ENCODE measurements at regions not wholly inside any gene's neighbourhood (a gene's known extent, or its start where the extent isn't known, plus 50 kb on each side); places are given as distances from the start of the nearest gene placed in this dataset.

GRCh38 chr6:83767033-83767432, 58.1 kb upstream of the SNAP91 start:
- WGBS, 4 donors, result 39 to 52% (median 42%) methylated on average over 4 of the region's 4 CpGs
- H3K36me3 ChIP-seq (replicated peaks in 1 of 2), result no peaks in the 10 kb centered on the region
- DNase-seq, result no peak
- H3K27ac ChIP-seq, result no peak overlapping the region
- no peaks in the 10 kb centered on the region for H3K4me1 ChIP-seq (replicated peaks in 1 of 2)
- intact Hi-C loops (cut with DNase I), result no loop called here
- H3K9me3 ChIP-seq (replicated peaks in 1 of 3), result no peaks in the 10 kb centered on the region
- TF ChIP-seq CTCF (IDR thresholded peaks at IDR 0.05) (no peak), POLR2A (IDR thresholded peaks at IDR 0.05) (no peak)
- no peak overlapping the region for H3K4me3 ChIP-seq
- H3K27me3 ChIP-seq, result no peaks in the 10 kb centered on the region
